Bronchial epithelial cell (primary cell): ENCODE measurements at regions not wholly inside any gene's neighbourhood (a gene's known extent, or its start where the extent isn't known, plus 50 kb on each side); places are given as distances from the start of the nearest gene placed in this dataset.

Experiments
- DNase-seq: peaks from one replicate; pipeline ENCODE4 v3.0.0-alpha.2; 2010; ENCODE audit warnings: low read depth
- FAIRE-seq: peaks from 2 replicates; lab custom pipeline; 2011; peaks lifted over from hg19 to GRCh38; lab: Jason Lieb, UNC
- H3K27me3 ChIP-seq: 2 replicates; pipeline ENCODE4 v1.5.1; 2011; ENCODE audit warnings: low read length; ENCODE audit not compliant: control insufficient read depth, insufficient read depth
- H3K36me3 ChIP-seq: 2 replicates; pipeline ENCODE4 v1.5.1; 2011; ENCODE audit warnings: low read length; ENCODE audit not compliant: control insufficient read depth, insufficient read depth
- H3K4me3 ChIP-seq: 2 replicates; pipeline ENCODE4 v1.5.1; 2011; ENCODE audit warnings: mild to moderate bottlenecking, low read depth, low read length, control low read depth
- CTCF ChIP-seq: IDR thresholded peaks from 2 replicates; pipeline ENCODE4 v1.5.1; 2011; ENCODE audit warnings: mild to moderate bottlenecking, moderate library complexity, low read length, control low read depth, inconsistent platforms; ENCODE audit not compliant: insufficient read depth, severe bottlenecking

GRCh38 chr15:47861111-47861903 is 144.0 kb downstream of the SEMA6D start:
- Histone ChIP-seq H3K4me3 (no peak overlapping the region), H3K27me3 (no peaks in the 10 kb centered on the region), H3K36me3 (no peaks in the 10 kb centered on the region)
- no peak for TF ChIP-seq CTCF
- FAIRE-seq = no peak
- DNase-seq = no peak

- Histone ChIP-seq H3K27me3 (no peaks in the 10 kb centered on the region), H3K36me3 (no peaks in the 10 kb centered on the region), H3K4me3 (no peak overlapping the region)
- FAIRE-seq (no peak), DNase-seq (no peak)
- no peak for TF ChIP-seq CTCF
Observed at GRCh38 chr15:47862402-47862801, 145.1 kb downstream of the SEMA6D start.

- H3K27me3 ChIP-seq = no peaks in the 10 kb centered on the region
- TF ChIP-seq CTCF = no peak
- no peak overlapping the region for H3K4me3 ChIP-seq
- DNase-seq (no peak), FAIRE-seq (no peak)
- no peaks in the 10 kb centered on the region for H3K36me3 ChIP-seq
Observed at GRCh38 chr15:47866446-47866845, 149.1 kb downstream of the SEMA6D start.

- TF ChIP-seq CTCF = no peak
- DNase-seq (no peak), FAIRE-seq (peak; percentile 7)
- Histone ChIP-seq H3K27me3 (no peaks in the 10 kb centered on the region), H3K36me3 (no peaks in the 10 kb centered on the region), H3K4me3 (no peak overlapping the region)
Observed at GRCh38 chr15:47870300-47870955, 153.1 kb downstream of the SEMA6D start.

GRCh38 chr15:47870956-47871625 is 153.8 kb downstream of the SEMA6D start:
- Histone ChIP-seq H3K27me3 (no peaks in the 10 kb centered on the region), H3K36me3 (no peaks in the 10 kb centered on the region), H3K4me3 (no peak overlapping the region)
- no peak for FAIRE-seq
- peak; percentile 56 for DNase-seq
- no peak for TF ChIP-seq CTCF
